H9 (cell line): ENCODE measurements at regions not wholly inside any gene's neighbourhood (a gene's known extent, or its start where the extent isn't known, plus 50 kb on each side); places are given as distances from the start of the nearest gene placed in this dataset.

Experiments used
- DNase-seq: peaks from one replicate; pipeline ENCODE4 v3.0.0-alpha.2; 2017
- H2AFZ ChIP-seq: one replicate; pipeline ENCODE4 v1.6.1; 2013; ENCODE audit warnings: mild to moderate bottlenecking, low read length, control low read depth, moderate library complexity
- H2AK5ac ChIP-seq: 2 replicates; pipeline ENCODE4 v1.6.1; 2013; ENCODE audit warnings: low read length, control low read depth, mixed read lengths; ENCODE audit not compliant: insufficient read length
- H2BK120ac ChIP-seq: one replicate; pipeline ENCODE4 v1.6.1; 2013; ENCODE audit warnings: low read depth, mild to moderate bottlenecking, low read length, control low read depth, inconsistent platforms; ENCODE audit not compliant: poor library complexity, severe bottlenecking
- H2BK12ac ChIP-seq: 2 replicates; pipeline ENCODE4 v1.6.1; 2013; ENCODE audit warnings: low read length, control low read depth, mixed read lengths, low read depth; ENCODE audit not compliant: insufficient read length
- H2BK15ac ChIP-seq: 2 replicates; pipeline ENCODE4 v1.6.1; 2013; ENCODE audit warnings: low read depth, low read length, control low read depth
- H2BK20ac ChIP-seq: one replicate; pipeline ENCODE4 v1.6.1; 2013; ENCODE audit warnings: low read depth, mild to moderate bottlenecking, low read length, control low read depth, inconsistent platforms; ENCODE audit not compliant: poor library complexity, severe bottlenecking
- H2BK5ac ChIP-seq: 2 replicates; pipeline ENCODE4 v1.6.1; 2013; ENCODE audit warnings: low read length, control low read depth, mixed read lengths; ENCODE audit not compliant: insufficient read length
- H3K14ac ChIP-seq: 2 replicates; pipeline ENCODE4 v1.6.1; 2013; ENCODE audit warnings: low read length, control low read depth; ENCODE audit not compliant: insufficient read depth
- H3K18ac ChIP-seq: 2 replicates; pipeline ENCODE4 v1.6.1; 2013; ENCODE audit warnings: low read depth, mild to moderate bottlenecking, mixed read lengths, low read length, control low read depth; ENCODE audit not compliant: insufficient read length
- H3K23ac ChIP-seq: 2 replicates; pipeline ENCODE4 v1.6.1; 2013; ENCODE audit warnings: low read length, control low read depth, mixed read lengths, low read depth; ENCODE audit not compliant: insufficient read length
- H3K23me2 ChIP-seq: 2 replicates; pipeline ENCODE4 v1.6.1; 2013; ENCODE audit warnings: low read depth, mild to moderate bottlenecking, mixed read lengths, low read length, control low read depth; ENCODE audit not compliant: insufficient read length, poor library complexity, severe bottlenecking
- H3K27ac ChIP-seq: 2 replicates; pipeline ENCODE4 v1.5.1; 2013; ENCODE audit warnings: low read length, control low read depth, mixed read lengths, low read depth; ENCODE audit not compliant: insufficient read length
- H3K27me3 ChIP-seq: 2 replicates; pipeline ENCODE4 v1.6.1; 2013; ENCODE audit warnings: low read length, control low read depth, inconsistent platforms; ENCODE audit not compliant: insufficient read depth
- H3K4ac ChIP-seq: 2 replicates; pipeline ENCODE4 v1.6.1; 2013; ENCODE audit warnings: low read depth, mild to moderate bottlenecking, control low read depth, inconsistent platforms, low read length, moderate library complexity
- H3K4me1 ChIP-seq: 2 replicates; pipeline ENCODE4 v1.6.1; 2013; ENCODE audit warnings: low read length, control low read depth, inconsistent platforms; ENCODE audit not compliant: insufficient read depth
- H3K4me2 ChIP-seq: 2 replicates; pipeline ENCODE4 v1.6.1; 2013; ENCODE audit warnings: low read length, control low read depth, mixed read lengths; ENCODE audit not compliant: insufficient read length, insufficient read depth
- H3K56ac ChIP-seq: 2 replicates; pipeline ENCODE4 v1.6.1; 2013; ENCODE audit warnings: low read depth, mild to moderate bottlenecking, mixed read lengths, low read length, control low read depth; ENCODE audit not compliant: insufficient read length
- H3K79me1 ChIP-seq: 2 replicates; pipeline ENCODE4 v1.6.1; 2013; ENCODE audit warnings: low read depth, mild to moderate bottlenecking, moderate library complexity, low read length, control low read depth, inconsistent platforms; ENCODE audit not compliant: insufficient read depth, poor library complexity, severe bottlenecking
- H3K79me2 ChIP-seq: 2 replicates; pipeline ENCODE4 v1.6.1; 2013; ENCODE audit warnings: low read length, control low read depth, inconsistent platforms; ENCODE audit not compliant: insufficient read depth
- H3K9ac ChIP-seq: 2 replicates; pipeline ENCODE4 v1.6.1; 2013; ENCODE audit warnings: low read length, control low read depth, mixed read lengths; ENCODE audit not compliant: insufficient read length; ENCODE audit errors: extremely low read depth
- H3K9me3 ChIP-seq: one replicate; pipeline ENCODE4 v1.6.1; 2013; ENCODE audit warnings: low read depth, low read length, inconsistent platforms; ENCODE audit not compliant: control insufficient read depth
- H3T11ph ChIP-seq: one replicate; pipeline ENCODE4 v1.6.1; 2013; ENCODE audit warnings: mild to moderate bottlenecking, low read length, control low read depth, inconsistent platforms
- H4K20me1 ChIP-seq: one replicate; pipeline ENCODE4 v1.6.1; 2013; ENCODE audit not compliant: control insufficient read depth, insufficient read length, insufficient read depth
- H4K5ac ChIP-seq: 2 replicates; pipeline ENCODE4 v1.6.1; 2013; ENCODE audit warnings: low read depth, mild to moderate bottlenecking, mixed read lengths, low read length, control low read depth; ENCODE audit not compliant: insufficient read length
- H4K8ac ChIP-seq: replicated peaks from 2 replicates; pipeline ENCODE4 v1.6.1; 2013; ENCODE audit warnings: low read length, control low read depth, mixed read lengths, low read depth; ENCODE audit not compliant: insufficient read length
- H4K91ac ChIP-seq: 2 replicates; pipeline ENCODE4 v1.6.1; 2013; ENCODE audit warnings: low read depth, mild to moderate bottlenecking, moderate library complexity, mixed read lengths, low read length, control low read depth; ENCODE audit not compliant: insufficient read length
- H3K27ac Mint-ChIP-seq, 3 experiments: 2 replicates in 2 of 3; 3 replicates in 1 of 3; pipeline ENCODE4 v1.8.0; 2020 to 2021; ENCODE audit warnings: mixed read lengths in 3 of 3, mild to moderate bottlenecking in 1 of 3, moderate library complexity in 1 of 3
- H3K27me3 Mint-ChIP-seq: 2 replicates; pipeline ENCODE4 v1.8.0; 2021; ENCODE audit warnings: low read depth, mild to moderate bottlenecking, moderate library complexity, mixed read lengths
- H3K36me3 Mint-ChIP-seq, 3 experiments: 2 replicates in 2 of 3; 3 replicates in 1 of 3; pipeline ENCODE4 v1.8.0; 2020 to 2021; ENCODE audit warnings: low read depth in 3 of 3, mixed read lengths in 3 of 3; ENCODE audit not compliant: insufficient read depth in 1 of 3
- H3K4me1 Mint-ChIP-seq, 2 experiments: 2 replicates each; pipeline ENCODE4 v1.8.0; 2020; ENCODE audit warnings: mixed read lengths in 2 of 2
- H3K4me3 Mint-ChIP-seq, 2 experiments: 2 replicates in 1 of 2; 3 replicates in 1 of 2; pipeline ENCODE4 v1.8.0; 2020 to 2021; ENCODE audit warnings: mild to moderate bottlenecking in 2 of 2, mixed read lengths in 2 of 2, moderate library complexity in 1 of 2
- H3K9me3 Mint-ChIP-seq, 2 experiments: 2 replicates in 1 of 2; 3 replicates in 1 of 2; pipeline ENCODE4 v1.8.0; 2020; ENCODE audit warnings: mild to moderate bottlenecking in 2 of 2, mixed read lengths in 2 of 2, moderate library complexity in 1 of 2
- CTCF ChIP-seq: fragments of 200-600 bp; sonication (generic); conservative IDR thresholded peaks from 3 replicates; pipeline ENCODE4 v1.8.0; 2021; ENCODE audit warnings: antibody characterized with exemption, mild to moderate bottlenecking
- WGBS: extraction: QIAGEN DNeasy Blood & Tissue Kit; methylation state at CpG from one replicate; pipeline ENCODE4 v1.1.7; 2013; ENCODE audit warnings: missing lambda C conversion rate, low lambda C conversion rate, mixed read lengths; ENCODE audit not compliant: insufficient read length; ENCODE audit errors: extremely low coverage; 5-methylcytosine and 5-hydroxymethylcytosine counted together

GRCh38 chr1:229181419-229181818, 89.5 kb upstream of the RAB4A start:
- Mint-ChIP-seq H3K27ac (peak overlapping the region in 1 of 3 experiments; percentile 7; a peak in 1 of 7 replicates), H3K4me1 (peaks cover 10 to 11% of the 10 kb centered on the region in 2 experiments), H3K9me3 (no peaks in the 10 kb centered on the region), H3K4me3 (no peak overlapping the region), H3K36me3 (peaks cover 0 to 2% (median 0%) of the 10 kb centered on the region in 3 experiments; a peak in 1 of 7 replicates), H3K27me3 (no peaks in the 10 kb centered on the region)
- peaks cover 2% of the 10 kb centered on the region; the same call in 1 of the 2 replicates for H3K4me1 ChIP-seq
- no peak overlapping the region for H2AK5ac ChIP-seq
- H4K91ac ChIP-seq: no peak overlapping the region
- no peak overlapping the region for H3K4ac ChIP-seq
- no peak overlapping the region for H3K18ac ChIP-seq
- H2BK5ac ChIP-seq: no peak overlapping the region
- H3K27ac ChIP-seq: no peak overlapping the region
- no peaks in the 10 kb centered on the region for H3K9me3 ChIP-seq
- no peak overlapping the region for H3K4me2 ChIP-seq
- H3K79me2 ChIP-seq: no peaks in the 10 kb centered on the region; the same call in 1 of the 2 replicates
- no peaks in the 10 kb centered on the region for H3K27me3 ChIP-seq
- no peak overlapping the region for H2BK12ac ChIP-seq
- TF ChIP-seq CTCF: no peak
- H2BK20ac ChIP-seq: no peak overlapping the region
- H3K56ac ChIP-seq: no peak overlapping the region
- H4K20me1 ChIP-seq: no peaks in the 10 kb centered on the region
- H2BK15ac ChIP-seq: no peak overlapping the region
- no peaks in the 10 kb centered on the region for H3K79me1 ChIP-seq
- no peak overlapping the region for H4K5ac ChIP-seq
- H3T11ph ChIP-seq: no peak overlapping the region
- H3K14ac ChIP-seq: no peak overlapping the region
- H4K8ac ChIP-seq: no peak overlapping the region
- DNase-seq: no peak
- no CpG with 5 or more reads among the region's 2 CpGs for WGBS
- no peaks in the 10 kb centered on the region for H3K23me2 ChIP-seq
- no peak overlapping the region for H3K9ac ChIP-seq
- H3K23ac ChIP-seq: no peak overlapping the region
- no peak overlapping the region for H2BK120ac ChIP-seq
- no peak overlapping the region for H2AFZ ChIP-seq
